ENCODE measurements at regions not wholly inside any gene's neighbourhood (a gene's known extent, or its start where the extent isn't known, plus 50 kb on each side); places are given as distances from the start of the nearest gene placed in this dataset.

GRCh38 chr19:29401712-29402421 lies 123.9 kb upstream of the VSTM2B start:
- DNase-seq: no peak

GRCh38 chr19:29402563-29402962 lies 123.2 kb upstream of the VSTM2B start:
- DNase-seq: no peak

- no peak for DNase-seq
Observed at GRCh38 chr19:29404015-29404414, 121.8 kb upstream of the VSTM2B start.

GRCh38 chr19:29404951-29405727 lies 120.7 kb upstream of the VSTM2B start:
- DNase-seq: no peak

- no peak for DNase-seq
Observed at GRCh38 chr19:29405728-29405995, 120.1 kb upstream of the VSTM2B start.

- DNase-seq: no peak
Observed at GRCh38 chr19:29409076-29409862, 116.5 kb upstream of the VSTM2B start.

- no peak for DNase-seq
Observed at GRCh38 chr19:29410601-29411000, 115.2 kb upstream of the VSTM2B start.

- DNase-seq: no peak
Observed at GRCh38 chr19:29411113-29411581, 114.6 kb upstream of the VSTM2B start.

GRCh38 chr19:29413435-29413834 lies 112.4 kb upstream of the VSTM2B start:
- DNase-seq: no peak

- DNase-seq: no peak
Observed at GRCh38 chr19:29415507-29415906, 110.3 kb upstream of the VSTM2B start.

GRCh38 chr19:29417048-29417447 lies 108.7 kb upstream of the VSTM2B start:
- no peak for DNase-seq

GRCh38 chr19:29418201-29418600 lies 107.6 kb upstream of the VSTM2B start:
- no peak for DNase-seq

- DNase-seq: no peak
Observed at GRCh38 chr19:29420065-29420464, 105.7 kb upstream of the VSTM2B start.

GRCh38 chr19:29420482-29421195 lies 105.2 kb upstream of the VSTM2B start:
- no peak for DNase-seq

GRCh38 chr19:29421196-29421545 lies 104.6 kb upstream of the VSTM2B start:
- no peak for DNase-seq

- no peak for DNase-seq
Observed at GRCh38 chr19:29422047-29422446, 103.7 kb upstream of the VSTM2B start.

- DNase-seq: no peak
Observed at GRCh38 chr19:29422486-29423085, 103.2 kb upstream of the VSTM2B start.

GRCh38 chr19:29428071-29428470 lies 97.7 kb upstream of the VSTM2B start:
- no peak for DNase-seq

- no peak for DNase-seq
Observed at GRCh38 chr19:29429021-29429420, 96.8 kb upstream of the VSTM2B start.

GRCh38 chr19:29429581-29429980 lies 96.2 kb upstream of the VSTM2B start:
- DNase-seq: no peak

- no peak for DNase-seq
Observed at GRCh38 chr19:29431332-29431731, 94.5 kb upstream of the VSTM2B start.

- DNase-seq: no peak
Observed at GRCh38 chr19:29432677-29433076, 93.1 kb upstream of the VSTM2B start.

- DNase-seq: no peak
Observed at GRCh38 chr19:29436591-29437103, 89.1 kb upstream of the VSTM2B start.

All from EL (cell line).